Activated CD4-positive, alpha-beta T cell treated with anti-CD3 and anti-CD28 coated beads for 24 hours (primary cell): ENCODE measurements at regions not wholly inside any gene's neighbourhood (a gene's known extent, or its start where the extent isn't known, plus 50 kb on each side); places are given as distances from the start of the nearest gene placed in this dataset.

Experiments
- DNase-seq, 2 donors: peaks; one replicate each; pipeline ENCODE4 v3.0.0-alpha.2; 2020; ENCODE audit warnings: low read depth in 2 of 2

DNA sequence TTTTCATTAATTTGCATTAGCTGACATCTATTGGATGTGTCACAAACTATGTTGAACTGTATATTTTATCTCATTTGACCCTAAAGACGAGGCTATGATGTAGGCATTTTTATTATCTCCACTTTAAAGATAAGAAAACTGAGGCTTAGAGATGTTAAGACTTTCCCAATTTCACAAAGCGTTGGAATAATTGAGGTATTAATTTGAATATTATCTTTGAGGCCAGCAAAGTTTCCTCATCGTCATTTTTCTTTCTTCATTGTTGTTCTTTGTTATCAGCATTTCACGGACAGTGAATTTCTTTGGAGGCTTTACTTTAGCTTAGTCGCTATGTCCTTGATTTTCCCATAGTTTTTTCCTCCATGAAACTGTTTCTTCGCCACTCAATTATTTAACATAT, 227.5 kb upstream of the MYOCD start:
- no peak for DNase-seq

DNA sequence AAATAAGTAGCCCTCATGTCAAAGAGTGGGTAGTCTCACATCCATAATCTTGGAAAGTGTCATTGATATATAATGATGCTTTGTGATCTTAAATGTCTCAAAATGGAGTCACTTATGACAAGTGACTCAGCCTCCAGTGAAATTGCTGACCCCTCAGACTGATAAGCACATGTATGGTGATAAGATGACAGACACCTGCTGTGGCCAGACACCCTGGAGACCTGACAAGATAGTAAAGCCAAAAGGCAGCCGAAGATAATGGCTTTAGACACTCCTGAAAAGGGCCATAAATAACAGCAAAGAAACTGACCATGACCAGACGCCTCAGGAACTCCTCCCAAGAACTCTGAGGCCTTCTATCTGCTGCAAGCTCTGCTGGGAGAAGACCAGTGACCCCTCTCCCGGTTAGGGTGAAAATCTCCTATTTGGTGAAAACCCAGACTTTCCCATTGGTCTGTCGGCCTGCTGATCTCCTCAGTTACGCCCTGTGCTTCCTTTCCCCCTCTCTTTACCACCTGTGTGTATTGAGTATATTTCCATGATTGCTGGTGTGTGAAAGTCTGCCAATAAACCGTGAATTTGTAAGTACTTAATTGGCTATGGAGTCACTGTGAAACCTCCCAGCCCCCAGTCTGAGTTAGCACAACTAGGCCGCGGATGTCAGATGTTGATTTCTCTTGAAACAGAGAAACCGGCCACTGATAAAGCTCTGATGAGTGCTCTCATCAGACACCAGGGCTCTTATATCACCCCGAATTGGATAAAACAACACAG, 226.7 kb upstream of the MYOCD start:
- DNase-seq = no peak

DNA sequence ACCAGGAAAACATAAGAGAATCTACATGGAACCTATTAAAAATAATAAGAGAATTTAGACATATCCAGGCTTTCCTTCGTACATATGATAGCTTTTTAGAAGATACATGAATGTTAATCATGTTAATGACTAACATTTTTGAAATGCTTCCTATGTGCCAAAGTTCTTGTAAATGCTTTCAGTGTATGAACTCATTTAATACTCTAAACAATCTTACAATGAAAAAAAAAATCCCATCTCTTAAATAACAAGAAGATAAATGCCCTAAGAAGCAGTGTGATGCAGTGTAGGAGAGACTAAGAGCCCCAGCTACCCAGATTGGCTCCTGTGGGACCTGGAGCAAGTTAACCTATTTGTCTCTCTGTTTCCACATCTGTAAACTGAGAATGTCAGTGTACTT, 220.4 kb upstream of the MYOCD start:
- DNase-seq = no peak

DNA sequence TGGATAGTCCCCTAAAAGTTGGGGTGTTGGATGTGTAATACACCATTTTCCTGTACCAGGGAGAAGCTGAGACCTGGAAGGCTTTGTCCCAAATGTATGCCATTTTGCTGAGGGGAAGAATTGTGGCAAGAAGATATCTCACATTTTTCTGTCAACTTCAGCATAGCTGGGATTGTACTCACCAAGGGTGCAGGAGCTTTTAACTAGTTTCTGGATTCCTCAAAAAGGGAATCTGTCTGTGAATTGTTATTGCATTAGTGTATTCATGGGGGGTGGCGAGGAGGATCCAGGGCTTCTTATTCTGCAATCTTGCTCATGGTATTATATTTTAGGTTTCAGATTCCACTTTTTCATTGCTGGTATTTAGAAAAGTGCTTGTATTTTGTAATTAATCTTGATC, 208.2 kb upstream of the MYOCD start:
- DNase-seq = no peak

DNA sequence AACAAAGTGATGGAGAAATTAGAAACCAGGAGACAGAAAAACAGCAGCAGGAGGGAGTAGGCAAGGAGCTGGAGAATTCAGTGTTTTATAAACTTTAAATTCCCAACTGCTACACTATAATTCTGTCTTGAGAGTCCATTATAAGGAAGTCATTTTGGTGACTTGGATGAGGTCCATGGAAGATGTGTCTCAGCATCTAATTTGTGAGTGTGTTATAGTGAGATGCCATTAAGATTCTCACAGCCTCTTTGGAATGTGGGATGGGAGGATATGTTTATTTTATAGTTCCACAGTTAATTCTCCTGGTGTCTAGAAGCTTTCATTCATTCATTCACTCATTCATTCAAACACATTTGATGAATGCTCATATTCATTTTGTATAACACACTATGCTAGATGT, 206.0 kb upstream of the MYOCD start:
- no peak for DNase-seq

GRCh38 chr17:12463102-12463501, 202.6 kb upstream of the MYOCD start:
- no peak for DNase-seq

- DNase-seq = no peak
Measured at GRCh38 chr17:12472252-12473173, 193.2 kb upstream of the MYOCD start.

DNA sequence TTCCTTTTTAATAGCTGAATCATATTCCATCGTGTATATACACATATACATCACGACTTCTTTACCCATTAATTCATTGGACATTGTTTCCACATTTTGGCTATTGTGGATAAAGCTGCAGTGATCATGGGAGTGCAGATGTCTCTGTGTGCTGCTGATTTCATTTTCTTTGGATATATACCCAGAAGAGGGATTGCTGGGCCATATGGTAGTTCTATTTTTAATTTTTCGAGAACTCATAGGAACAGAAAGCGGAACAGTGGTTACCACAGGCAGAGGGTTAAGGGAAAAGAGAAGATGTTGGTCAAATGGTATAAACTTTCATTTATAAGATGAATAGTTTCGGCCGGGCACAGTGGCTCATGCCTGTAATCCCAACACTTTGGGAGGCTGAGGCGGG, 187.4 kb upstream of the MYOCD start:
- no peak for DNase-seq

GRCh38 chr17:12485361-12485906, 180.3 kb upstream of the MYOCD start:
- no peak for DNase-seq

- no peak for DNase-seq
Measured at GRCh38 chr17:12489325-12489724, 176.4 kb upstream of the MYOCD start.

DNA sequence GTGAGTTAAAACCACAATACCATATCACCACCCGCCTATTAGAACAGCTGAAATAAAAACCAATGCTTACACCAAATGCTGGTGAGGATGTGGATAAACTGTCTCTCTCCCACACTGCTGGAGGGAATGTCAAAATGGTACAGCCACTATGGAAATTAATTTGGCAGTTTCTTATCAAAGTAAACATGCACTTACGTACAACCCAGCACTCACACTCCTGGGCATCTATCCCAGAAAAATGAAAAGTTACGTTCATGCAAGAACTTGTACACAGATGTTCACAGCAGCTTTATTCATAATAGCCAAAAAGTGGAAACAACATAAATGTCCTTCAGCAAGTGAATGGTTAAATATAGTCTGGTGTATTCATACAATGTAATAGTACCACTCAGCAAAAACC, 173.2 kb upstream of the MYOCD start:
- DNase-seq = no peak

GRCh38 chr17:12505866-12506265, 159.8 kb upstream of the MYOCD start:
- DNase-seq = no peak

GRCh38 chr17:12507026-12507595, 158.6 kb upstream of the MYOCD start:
- no peak for DNase-seq

DNA sequence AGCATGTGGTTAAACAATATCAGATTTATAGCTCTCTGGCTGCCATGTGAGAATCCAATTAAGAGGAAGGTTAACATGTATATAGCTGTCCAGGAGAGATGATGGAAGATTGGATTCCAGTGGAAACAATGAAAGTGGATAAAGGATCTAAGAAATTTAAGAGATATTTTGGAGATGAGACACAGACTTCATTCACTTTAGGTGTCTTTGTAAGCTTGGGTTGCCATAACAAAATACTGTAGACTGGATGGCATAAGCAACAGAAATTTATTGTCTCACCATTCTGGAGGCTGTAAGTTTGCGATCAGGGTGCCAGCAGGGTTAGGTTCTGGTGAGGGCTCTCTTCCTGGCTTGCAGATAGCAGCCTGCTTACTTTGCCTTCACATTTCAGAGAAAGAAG, 155.9 kb upstream of the MYOCD start:
- DNase-seq = no peak

GRCh38 chr17:12510535-12510934, 155.2 kb upstream of the MYOCD start:
- DNase-seq = no peak

DNA sequence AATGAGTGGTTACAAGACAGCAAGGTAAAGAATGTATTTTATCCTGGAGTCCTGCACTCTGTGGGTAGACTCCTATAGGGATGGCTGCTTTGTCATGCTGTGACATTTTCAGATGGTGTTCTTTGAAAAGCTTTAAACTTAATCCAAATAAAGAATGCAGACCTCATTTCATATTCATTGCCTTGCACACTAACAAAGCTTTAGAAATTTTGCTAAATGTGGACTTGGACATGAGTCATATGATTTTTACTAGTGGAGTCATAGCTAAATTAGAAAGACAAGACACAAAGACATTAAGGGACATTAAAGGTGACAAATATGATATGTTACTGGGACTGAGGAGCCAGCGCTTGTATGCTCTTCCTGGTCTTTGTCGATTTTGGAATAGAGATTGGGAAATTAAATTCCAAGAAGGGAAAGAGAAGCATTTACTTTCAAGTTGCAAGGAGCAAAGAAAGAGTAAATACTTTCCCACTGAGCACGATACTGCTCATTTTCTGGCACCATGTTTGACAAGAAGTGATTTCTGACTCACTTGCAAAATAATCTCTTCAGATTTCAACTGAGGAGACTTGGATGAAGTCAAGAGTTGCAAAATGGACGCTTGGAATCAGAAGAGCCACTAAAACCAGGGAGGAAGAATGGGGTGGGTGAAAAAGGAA, 152.9 kb upstream of the MYOCD start:
- no peak for DNase-seq

GRCh38 chr17:12514596-12514995, 151.1 kb upstream of the MYOCD start:
- DNase-seq = no peak

GRCh38 chr17:12519956-12520594, 145.6 kb upstream of the MYOCD start:
- no peak for DNase-seq

DNA sequence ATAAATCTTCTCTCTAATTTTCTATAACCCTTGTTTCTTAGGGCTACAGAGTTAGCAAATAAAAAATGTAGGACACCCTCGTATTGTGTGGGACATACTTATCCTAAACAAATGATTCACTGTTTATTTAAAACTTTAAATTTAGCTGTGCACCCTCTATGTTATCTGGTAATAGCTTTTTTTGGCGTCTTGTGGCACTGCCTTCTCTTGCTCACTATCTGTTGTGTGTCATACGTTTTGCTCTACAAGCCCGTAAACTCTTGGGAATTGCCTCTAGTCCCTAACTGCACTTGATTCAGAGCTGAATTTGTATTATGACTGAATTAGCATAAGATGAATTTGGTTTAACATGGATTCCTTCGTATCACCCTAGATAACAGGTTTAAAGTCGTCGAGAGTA, 144.3 kb upstream of the MYOCD start:
- no peak for DNase-seq

DNA sequence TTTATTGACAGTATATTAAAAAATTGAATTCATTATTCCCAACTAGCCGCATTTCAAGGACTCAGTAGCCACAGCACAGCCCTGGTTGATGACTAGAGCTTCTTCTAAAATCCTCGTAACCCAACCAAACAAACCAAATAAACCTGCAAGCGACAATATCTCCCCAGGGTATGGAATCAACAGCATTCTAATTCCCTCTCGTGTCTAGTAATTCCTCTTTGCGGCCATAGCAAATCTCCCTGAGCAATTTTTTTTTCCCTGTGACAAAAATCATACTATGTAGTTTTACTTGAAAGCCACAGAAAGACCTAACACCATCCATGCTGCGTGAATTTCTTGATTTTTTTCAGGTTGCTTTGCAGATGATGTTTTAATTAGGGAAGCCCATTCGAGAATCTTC, 143.4 kb upstream of the MYOCD start:
- DNase-seq = no peak

DNA sequence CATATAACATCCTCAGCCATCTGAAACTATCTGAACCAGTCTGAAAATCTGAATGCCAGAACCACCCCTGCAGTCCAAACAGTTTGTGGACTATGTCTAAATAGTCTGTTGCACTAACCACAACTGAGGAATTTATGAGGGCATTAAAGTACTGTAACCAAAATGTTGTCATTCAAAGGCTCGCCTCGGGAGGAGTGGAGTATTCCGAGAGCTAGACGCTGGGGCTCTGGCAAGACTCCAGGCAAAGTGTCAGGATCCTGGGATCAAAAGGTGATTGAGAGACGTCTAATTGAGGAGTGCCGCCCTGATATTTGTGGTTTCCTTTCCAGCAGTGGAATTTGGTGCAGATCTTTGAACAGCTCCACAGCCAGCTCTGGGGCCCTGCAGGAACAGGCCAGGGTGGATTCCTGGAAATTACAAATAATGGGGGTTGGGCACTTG, 142.9 kb upstream of the MYOCD start:
- no peak for DNase-seq
